ENCODE measurements at regions not wholly inside any gene's neighbourhood (a gene's known extent, or its start where the extent isn't known, plus 50 kb on each side); places are given as distances from the start of the nearest gene placed in this dataset.

DNA sequence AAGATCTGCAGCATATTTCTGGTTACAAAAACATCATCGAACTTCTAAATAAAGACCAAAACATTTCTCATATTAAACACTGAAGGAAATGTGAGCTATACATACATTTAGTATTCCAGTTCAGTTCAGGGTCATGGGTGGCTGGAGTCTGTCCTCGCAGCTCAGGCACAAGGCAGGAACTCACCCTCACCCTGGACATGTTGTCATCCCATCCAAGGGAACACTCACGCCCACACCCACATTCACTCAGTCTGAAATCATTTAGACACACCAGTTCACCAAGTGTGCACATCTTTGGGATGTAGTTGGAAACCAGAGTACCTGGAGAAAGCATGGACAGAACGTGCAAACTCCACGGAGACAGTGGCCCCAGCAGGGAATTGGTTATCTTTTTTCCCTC, 481.0 kb downstream of the RASEF start:
- Histone ChIP-seq H3K27ac (no peak overlapping the region), H3K79me2 (ENCODE audit: low read depth) (no peaks in the 10 kb centered on the region), H3K4me3 (no peak overlapping the region), H3K9me3 (ENCODE audit: low read depth) (no peaks in the 10 kb centered on the region), H3K4me2 (no peak overlapping the region), H3K36me3 (no peaks in the 10 kb centered on the region), H3K9ac (no peak overlapping the region), H3F3A (ENCODE audit: low read depth) (no peaks in the 10 kb centered on the region), H4K20me1 (ENCODE audit: low read depth) (no peaks in the 10 kb centered on the region), H3K27me3 (no peaks in the 10 kb centered on the region), H3K4me1 (no peaks in the 10 kb centered on the region), H2AFZ (replicated peaks) (no peak overlapping the region)
- Mint-ChIP-seq H3K27me3 (ENCODE audit: insufficient read depth, low read depth) (no peaks in the 10 kb centered on the region), H3K4me1 (peaks cover 5% of the 10 kb centered on the region), H3K36me3 (peaks cover 1% of the 10 kb centered on the region), H3K4me3 (no peak overlapping the region), H3K27ac (no peak overlapping the region), H3K9me3 (peaks cover 12% of the 10 kb centered on the region)
- TF ChIP-seq, protein P1, sequence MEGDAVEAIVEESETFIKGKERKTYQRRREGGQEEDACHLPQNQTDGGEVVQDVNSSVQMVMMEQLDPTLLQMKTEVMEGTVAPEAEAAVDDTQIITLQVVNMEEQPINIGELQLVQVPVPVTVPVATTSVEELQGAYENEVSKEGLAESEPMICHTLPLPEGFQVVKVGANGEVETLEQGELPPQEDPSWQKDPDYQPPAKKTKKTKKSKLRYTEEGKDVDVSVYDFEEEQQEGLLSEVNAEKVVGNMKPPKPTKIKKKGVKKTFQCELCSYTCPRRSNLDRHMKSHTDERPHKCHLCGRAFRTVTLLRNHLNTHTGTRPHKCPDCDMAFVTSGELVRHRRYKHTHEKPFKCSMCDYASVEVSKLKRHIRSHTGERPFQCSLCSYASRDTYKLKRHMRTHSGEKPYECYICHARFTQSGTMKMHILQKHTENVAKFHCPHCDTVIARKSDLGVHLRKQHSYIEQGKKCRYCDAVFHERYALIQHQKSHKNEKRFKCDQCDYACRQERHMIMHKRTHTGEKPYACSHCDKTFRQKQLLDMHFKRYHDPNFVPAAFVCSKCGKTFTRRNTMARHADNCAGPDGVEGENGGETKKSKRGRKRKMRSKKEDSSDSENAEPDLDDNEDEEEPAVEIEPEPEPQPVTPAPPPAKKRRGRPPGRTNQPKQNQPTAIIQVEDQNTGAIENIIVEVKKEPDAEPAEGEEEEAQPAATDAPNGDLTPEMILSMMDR (IDR thresholded peaks at IDR 0.05): no peak
- TF ChIP-seq EZH2 (IDR thresholded peaks at IDR 0.05) (no peak), EZH2phosphoT487 (IDR thresholded peaks at IDR 0.05) (no peak)
- no peak for DNase-seq (ENCODE audit: low spot score)

GRCh38 chr9:82582693-82583092, 480.2 kb downstream of the RASEF start:
- no peak overlapping the region for H3K9ac ChIP-seq
- H3K9me3 ChIP-seq (ENCODE audit: low read depth): no peaks in the 10 kb centered on the region
- no peak for DNase-seq (ENCODE audit: low spot score)
- peaks cover 5% of the 10 kb centered on the region for H3K4me1 Mint-ChIP-seq
- no peak overlapping the region for H2AFZ ChIP-seq (replicated peaks)
- no peaks in the 10 kb centered on the region for H3F3A ChIP-seq (ENCODE audit: low read depth)
- peaks cover 1% of the 10 kb centered on the region for H3K36me3 Mint-ChIP-seq
- no peak overlapping the region for H3K27ac Mint-ChIP-seq
- H3K27me3 Mint-ChIP-seq (ENCODE audit: insufficient read depth, low read depth): no peaks in the 10 kb centered on the region
- H3K79me2 ChIP-seq (ENCODE audit: low read depth): no peaks in the 10 kb centered on the region
- no peak overlapping the region for H3K4me3 Mint-ChIP-seq
- no peak overlapping the region for H3K4me2 ChIP-seq
- no peaks in the 10 kb centered on the region for H3K4me1 ChIP-seq
- no peaks in the 10 kb centered on the region for H3K36me3 ChIP-seq
- H3K27me3 ChIP-seq: no peaks in the 10 kb centered on the region
- peaks cover 10% of the 10 kb centered on the region for H3K9me3 Mint-ChIP-seq
- TF ChIP-seq, protein P1 (IDR thresholded peaks at IDR 0.05): no peak
- no peak for TF ChIP-seq EZH2 (IDR thresholded peaks at IDR 0.05)
- no peak overlapping the region for H3K4me3 ChIP-seq
- no peak overlapping the region for H3K27ac ChIP-seq
- H4K20me1 ChIP-seq (ENCODE audit: low read depth): no peaks in the 10 kb centered on the region

- peaks cover 5% of the 10 kb centered on the region for H3K9me3 Mint-ChIP-seq
- DNase-seq (ENCODE audit: low spot score): no peak
- Histone ChIP-seq H3K36me3 (no peaks in the 10 kb centered on the region), H3F3A (ENCODE audit: low read depth) (no peaks in the 10 kb centered on the region), H3K9me3 (ENCODE audit: low read depth) (no peaks in the 10 kb centered on the region), H3K9ac (no peak overlapping the region), H2AFZ (replicated peaks) (no peak overlapping the region), H3K4me3 (no peak overlapping the region), H3K27me3 (no peaks in the 10 kb centered on the region), H3K4me2 (no peak overlapping the region), H3K79me2 (ENCODE audit: low read depth) (no peaks in the 10 kb centered on the region), H3K27ac (no peak overlapping the region), H4K20me1 (ENCODE audit: low read depth) (no peaks in the 10 kb centered on the region), H3K4me1 (no peaks in the 10 kb centered on the region)
- no peaks in the 10 kb centered on the region for H3K27me3 Mint-ChIP-seq (ENCODE audit: insufficient read depth, low read depth)
- H3K4me3 Mint-ChIP-seq: no peak overlapping the region
- peaks cover 5% of the 10 kb centered on the region for H3K4me1 Mint-ChIP-seq
- TF ChIP-seq, protein P1 (IDR thresholded peaks at IDR 0.05): no peak
- TF ChIP-seq EZH2phosphoT487 (IDR thresholded peaks at IDR 0.05): no peak
- TF ChIP-seq EZH2 (IDR thresholded peaks at IDR 0.05): no peak
- H3K27ac Mint-ChIP-seq: no peak overlapping the region
- H3K36me3 Mint-ChIP-seq: peaks cover 1% of the 10 kb centered on the region
Observed at GRCh38 chr9:82583524-82583923, 479.4 kb downstream of the RASEF start.
